Thyroid gland (tissue), 4 donors: ENCODE measurements at regions not wholly inside any gene's neighbourhood (a gene's known extent, or its start where the extent isn't known, plus 50 kb on each side); places are given as distances from the start of the nearest gene placed in this dataset.

Experiments used
- DNase-seq, 2 donors: peaks; one replicate each; pipeline ENCODE4 v3.0.0-alpha.2; 2019
- H3K27ac ChIP-seq, 3 donors: fragments of 200-600 bp; sonication (generic); 1 replicate in 2 of 3; 2 replicates in 1 of 3; pipeline ENCODE4 v1.5.1; 2016 to 2019; ENCODE audit warnings: mild to moderate bottlenecking in 1 of 3, moderate library complexity in 1 of 3
- H3K27me3 ChIP-seq: fragments of 200-600 bp; sonication (generic); one replicate; pipeline ENCODE4 v1.5.1; 2019
- H3K36me3 ChIP-seq, 2 donors: fragments of 200-600 bp; sonication (generic); one replicate each; pipeline ENCODE4 v1.5.1; 2016 to 2019
- H3K4me1 ChIP-seq, 2 donors: fragments of 200-600 bp; sonication (generic); one replicate each; pipeline ENCODE4 v1.5.1; 2017 to 2019
- H3K4me3 ChIP-seq, 3 donors: fragments of 200-600 bp; sonication (generic); replicated peaks in 1 of 3; 1 replicate in 2 of 3; 2 replicates in 1 of 3; pipeline ENCODE4 v1.5.1; 2016; ENCODE audit warnings: mild to moderate bottlenecking in 1 of 3
- H3K9me3 ChIP-seq: fragments of 200-600 bp; sonication (generic); one replicate; pipeline ENCODE4 v1.5.1; 2017
- CTCF ChIP-seq, 6 experiments: fragments of 200-600 bp in 3 of 6; fragments of 450-650 bp in 3 of 6; sonication (generic) in 3 of 6; IDR thresholded peaks; one replicate each; pipeline ENCODE4 v1.5.1; 2016 to 2019; ENCODE audit warnings: antibody characterized with exemption in 6 of 6, mild to moderate bottlenecking in 2 of 6, inconsistent platforms in 1 of 6, moderate library complexity in 1 of 6
- POLR2A ChIP-seq, 2 donors: fragments of 450-650 bp; IDR thresholded peaks; one replicate each; pipeline ENCODE4 v1.6.1; 2017; ENCODE audit warnings: antibody characterized with exemption in 2 of 2, mild to moderate bottlenecking in 2 of 2, moderate library complexity in 1 of 2
- WGBS, 2 donors: methylation state at CpG; one replicate each; pipeline ENCODE4 v1.1.5; 2017; 5-methylcytosine and 5-hydroxymethylcytosine counted together
- intact Hi-C: fragments of 100-400 bp; cut with DNase I; formaldehyde crosslinking; loops from one replicate; pipeline ENCODE4 v1.15.1; 2023

GRCh38 chr14:58947156-58947555, 241.3 kb upstream of the DAAM1 start:
- H3K4me3 ChIP-seq = no peak overlapping the region
- TF ChIP-seq CTCF (IDR thresholded peaks at IDR 0.05) (no peak), POLR2A (IDR thresholded peaks at IDR 0.05) (no peak)
- intact Hi-C loops = no loop called here

GRCh38 chr14:58947814-58948445, 240.5 kb upstream of the DAAM1 start:
- Histone ChIP-seq H3K9me3 (no peaks in the 10 kb centered on the region), H3K4me1 (no peaks in the 10 kb centered on the region), H3K27me3 (no peaks in the 10 kb centered on the region), H3K36me3 (no peaks in the 10 kb centered on the region), H3K4me3 (no peak overlapping the region), H3K27ac (no peak overlapping the region)
- WGBS, 2 donors = 74 to 79% methylated on average over 4 of the region's 4 CpGs
- DNase-seq = no peak
- TF ChIP-seq CTCF (IDR thresholded peaks at IDR 0.05) (no peak), POLR2A (IDR thresholded peaks at IDR 0.05) (no peak)
- intact Hi-C loops = no loop called here

More at GRCh38 chr14:58947156-58947555, 241.3 kb upstream of the DAAM1 start:
- Histone ChIP-seq H3K27me3 (no peaks in the 10 kb centered on the region), H3K36me3 (no peaks in the 10 kb centered on the region), H3K27ac (no peak overlapping the region), H3K9me3 (no peaks in the 10 kb centered on the region), H3K4me1 (no peaks in the 10 kb centered on the region)
- DNase-seq = no peak
- WGBS, 2 donors = 77 to 86% methylated on average over 4 of the region's 4 CpGs

- Histone ChIP-seq H3K4me1 (no peaks in the 10 kb centered on the region), H3K4me3 (no peak overlapping the region), H3K9me3 (no peaks in the 10 kb centered on the region), H3K36me3 (no peaks in the 10 kb centered on the region), H3K27ac (no peak overlapping the region), H3K27me3 (no peaks in the 10 kb centered on the region)
- WGBS, 2 donors = 60 to 72% methylated on average over 1 of the region's 1 CpG
- TF ChIP-seq CTCF (IDR thresholded peaks at IDR 0.05) = no peak
- no peak for TF ChIP-seq POLR2A (IDR thresholded peaks at IDR 0.05)
- intact Hi-C loops = no loop called here
- DNase-seq = no peak
Measured at GRCh38 chr14:58950555-58950954, 237.9 kb upstream of the DAAM1 start.

- Histone ChIP-seq H3K36me3 (no peaks in the 10 kb centered on the region), H3K27ac (no peak overlapping the region), H3K4me1 (no peaks in the 10 kb centered on the region), H3K4me3 (no peak overlapping the region), H3K9me3 (no peaks in the 10 kb centered on the region), H3K27me3 (no peaks in the 10 kb centered on the region)
- TF ChIP-seq CTCF (IDR thresholded peaks at IDR 0.05) = no peak
- TF ChIP-seq POLR2A (IDR thresholded peaks at IDR 0.05) = no peak
- WGBS, 2 donors = 90 to 93% methylated on average over 2 of the region's 2 CpGs
- intact Hi-C loops = no loop called here
- DNase-seq = no peak
Measured at GRCh38 chr14:58951143-58951542, 237.3 kb upstream of the DAAM1 start.

GRCh38 chr14:58954052-58954451, 234.4 kb upstream of the DAAM1 start:
- Histone ChIP-seq H3K9me3 (no peaks in the 10 kb centered on the region), H3K27ac (no peak overlapping the region), H3K4me3 (no peak overlapping the region), H3K27me3 (no peaks in the 10 kb centered on the region), H3K36me3 (no peaks in the 10 kb centered on the region), H3K4me1 (no peaks in the 10 kb centered on the region)
- intact Hi-C loops = no loop called here
- WGBS, 2 donors = 89 to 98% methylated on average over 1 of the region's 1 CpG
- no peak for TF ChIP-seq POLR2A (IDR thresholded peaks at IDR 0.05)
- TF ChIP-seq CTCF (IDR thresholded peaks at IDR 0.05) = no peak
- DNase-seq = no peak
